ENCODE measurements at regions not wholly inside any gene's neighbourhood (a gene's known extent, or its start where the extent isn't known, plus 50 kb on each side); places are given as distances from the start of the nearest gene placed in this dataset.
A peak's percentile ranks its signal among the peaks of the same experiment; 100 is the strongest.
"Not testable (repeated sequence)": the region's sequence is repeated elsewhere in the genome, so short reads cannot be mapped to it uniquely, and the experiment has no call there.

GRCh38 chr6:19976411-19977129 is 139.4 kb downstream of the ID4 start:
- DNase-seq, result peak; percentile 94

- no peak for DNase-seq
Measured at GRCh38 chr6:19979059-19979458, 141.9 kb downstream of the ID4 start.

GRCh38 chr6:19979986-19980385 is 142.8 kb downstream of the ID4 start:
- no peak for DNase-seq

GRCh38 chr6:19983374-19983773 is 146.2 kb downstream of the ID4 start:
- no peak for DNase-seq

GRCh38 chr6:19986691-19987438 is 149.7 kb downstream of the ID4 start:
- DNase-seq, result no peak

- DNase-seq, result no peak
Measured at GRCh38 chr6:19988555-19988954, 151.4 kb downstream of the ID4 start.

- no peak for DNase-seq
Measured at GRCh38 chr6:19991176-19991575, 154.0 kb downstream of the ID4 start.

- DNase-seq, result no peak
Measured at GRCh38 chr6:19994909-19995308, 157.7 kb downstream of the ID4 start.

GRCh38 chr6:19995575-19996257 is 158.5 kb downstream of the ID4 start:
- peak; percentile 26 for DNase-seq

GRCh38 chr6:19997104-19997503 is 159.9 kb downstream of the ID4 start:
- no peak for DNase-seq

- DNase-seq, result peak; percentile 22
Measured at GRCh38 chr6:19998541-19998940, 161.4 kb downstream of the ID4 start.

GRCh38 chr6:19999319-20000191 is 162.4 kb downstream of the ID4 start:
- DNase-seq, result peak; percentile 25

- peak; percentile 48 for DNase-seq
Measured at GRCh38 chr6:20001286-20001685, 164.1 kb downstream of the ID4 start.

GRCh38 chr6:20006037-20006436 is 168.9 kb downstream of the ID4 start:
- DNase-seq, result no peak

- DNase-seq, result no peak
Measured at GRCh38 chr6:20008131-20008530, 171.0 kb downstream of the ID4 start.

GRCh38 chr6:20013066-20013861 is 176.1 kb downstream of the ID4 start:
- DNase-seq, result no peak

GRCh38 chr6:20014508-20014907 is 177.3 kb downstream of the ID4 start:
- no peak for DNase-seq

GRCh38 chr6:20020526-20020925 is 183.4 kb downstream of the ID4 start:
- DNase-seq, result no peak

- DNase-seq, result no peak
Measured at GRCh38 chr6:20021795-20022194, 184.6 kb downstream of the ID4 start.

GRCh38 chr6:20023549-20024315 is 186.6 kb downstream of the ID4 start:
- DNase-seq, result not testable (repeated sequence)

GRCh38 chr6:20024316-20024673 is 187.1 kb downstream of the ID4 start:
- no peak for DNase-seq

Measured in NCI-H2171 (cell line).